NCI-H460 (cell line): ENCODE measurements at regions not wholly inside any gene's neighbourhood (a gene's known extent, or its start where the extent isn't known, plus 50 kb on each side); places are given as distances from the start of the nearest gene placed in this dataset.
"Not testable (repeated sequence)": the region's sequence is repeated elsewhere in the genome, so short reads cannot be mapped to it uniquely, and the experiment has no call there.

Source experiments
- DNase-seq: peaks from one replicate; pipeline ENCODE4 v3.0.0-alpha.2; 2016; ENCODE audit warnings: low read depth; ENCODE audit errors: extremely low read depth

GRCh38 chr10:25797888-25798429, 136.1 kb upstream of the MYO3A start:
- no peak for DNase-seq

GRCh38 chr10:25804505-25804904, 129.5 kb upstream of the MYO3A start:
- no peak for DNase-seq

- DNase-seq = no peak
These were observed 128.0 kb upstream of the MYO3A start for GRCh38 chr10:25805986-25806385.

- DNase-seq = no peak
These were observed 125.7 kb upstream of the MYO3A start for GRCh38 chr10:25808372-25808771.

- no peak for DNase-seq
These were observed 122.9 kb upstream of the MYO3A start for GRCh38 chr10:25811052-25811685.

GRCh38 chr10:25813511-25813910, 120.5 kb upstream of the MYO3A start:
- DNase-seq = no peak

DNA sequence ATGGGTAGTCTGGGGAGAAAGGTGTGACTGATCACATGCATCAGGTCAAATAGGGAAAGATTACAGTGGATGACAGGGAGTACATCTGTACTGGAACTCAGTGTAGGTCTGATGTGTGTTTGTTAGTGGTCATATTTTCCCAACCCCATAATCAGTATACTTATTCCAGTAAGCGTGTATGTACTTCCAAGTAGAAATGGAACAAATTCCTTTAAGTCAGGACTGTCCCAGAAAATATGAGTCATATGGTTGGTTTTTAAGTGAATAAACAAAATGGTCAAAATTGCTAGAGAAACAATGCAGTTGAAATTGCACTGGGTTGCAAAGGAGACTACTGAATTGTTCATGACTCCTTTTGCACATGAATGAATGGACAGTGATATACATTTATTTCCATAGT, 118.8 kb upstream of the MYO3A start:
- no peak for DNase-seq

- DNase-seq = no peak
These were observed 117.8 kb upstream of the MYO3A start for GRCh38 chr10:25815999-25816768.

DNA sequence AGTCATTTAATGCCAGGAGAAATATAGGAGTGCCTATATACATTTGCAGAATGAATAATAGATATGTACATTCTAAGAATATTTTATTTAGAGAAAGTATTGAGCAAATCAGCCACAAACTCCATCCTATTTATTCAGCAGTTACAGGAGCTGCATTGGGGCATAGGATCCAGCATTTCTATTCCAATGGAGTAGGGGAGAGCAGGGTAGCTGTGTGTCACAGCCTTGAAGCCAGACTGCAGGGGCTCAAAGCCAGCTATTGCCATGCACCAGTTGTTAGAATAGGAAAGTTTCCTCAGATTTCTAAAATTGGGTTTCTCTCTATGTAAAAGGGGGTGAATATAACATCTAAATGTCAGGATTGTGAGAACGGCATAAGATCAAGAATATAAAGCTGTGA, 116.8 kb upstream of the MYO3A start:
- no peak for DNase-seq

DNA sequence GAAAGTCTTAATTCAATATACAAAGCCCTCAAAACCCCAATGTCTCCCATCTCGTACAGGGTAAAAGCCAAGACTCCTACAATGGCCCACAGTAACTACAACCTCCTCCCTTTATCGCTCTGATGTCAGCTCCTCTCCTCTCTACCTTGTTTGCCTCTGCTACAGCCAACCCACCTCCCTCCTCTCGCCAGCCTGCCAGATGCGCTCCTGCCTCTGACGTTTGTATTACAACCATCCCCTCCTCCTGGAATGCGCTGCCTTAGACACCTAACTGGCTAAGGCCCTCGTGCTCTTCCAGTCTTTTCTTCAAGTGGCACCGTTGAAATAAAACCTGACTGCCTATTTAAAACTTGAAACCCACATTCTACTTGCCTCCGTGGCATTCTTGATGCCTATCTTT, 115.3 kb upstream of the MYO3A start:
- no peak for DNase-seq

GRCh38 chr10:25820472-25820871, 113.6 kb upstream of the MYO3A start:
- DNase-seq = no peak

DNA sequence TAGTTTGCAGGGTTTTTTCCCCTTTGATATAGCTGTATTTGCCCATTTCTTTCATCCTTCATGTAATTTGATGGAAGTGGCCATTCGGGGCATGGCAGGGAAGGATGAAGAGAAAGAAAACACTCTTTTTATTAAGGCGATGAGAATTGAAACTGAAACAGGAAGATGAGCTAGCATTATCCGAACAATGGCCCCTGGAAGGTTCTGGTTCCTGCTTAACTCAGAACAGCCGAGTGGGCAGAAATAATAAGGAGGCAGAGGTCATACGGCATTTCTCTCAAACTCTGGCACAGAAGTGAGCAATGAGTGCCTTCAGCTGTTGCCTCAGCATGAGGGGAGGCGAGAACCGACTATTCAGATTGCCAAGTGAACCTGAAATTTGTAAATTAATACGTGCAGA, 113.2 kb upstream of the MYO3A start:
- DNase-seq = no peak

DNA sequence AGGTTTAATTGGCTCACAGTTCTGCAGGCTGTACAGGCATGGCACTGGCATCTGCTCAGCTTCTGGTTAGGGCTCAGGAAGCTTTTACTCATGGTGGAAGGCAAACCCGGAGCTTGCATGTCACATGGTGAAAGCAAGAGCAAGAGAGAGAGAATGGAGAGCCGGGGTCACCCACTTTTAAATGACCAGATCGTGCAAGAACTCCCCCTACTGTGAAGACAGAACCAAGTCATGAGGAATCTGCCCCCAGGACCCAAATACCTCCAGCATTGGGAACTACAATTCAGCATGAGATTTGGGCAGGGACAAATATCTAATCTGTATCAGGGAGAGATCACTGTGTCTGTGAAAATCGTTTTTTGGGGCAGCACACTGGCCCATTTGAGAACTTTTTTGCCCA, 110.0 kb upstream of the MYO3A start:
- no peak for DNase-seq

DNA sequence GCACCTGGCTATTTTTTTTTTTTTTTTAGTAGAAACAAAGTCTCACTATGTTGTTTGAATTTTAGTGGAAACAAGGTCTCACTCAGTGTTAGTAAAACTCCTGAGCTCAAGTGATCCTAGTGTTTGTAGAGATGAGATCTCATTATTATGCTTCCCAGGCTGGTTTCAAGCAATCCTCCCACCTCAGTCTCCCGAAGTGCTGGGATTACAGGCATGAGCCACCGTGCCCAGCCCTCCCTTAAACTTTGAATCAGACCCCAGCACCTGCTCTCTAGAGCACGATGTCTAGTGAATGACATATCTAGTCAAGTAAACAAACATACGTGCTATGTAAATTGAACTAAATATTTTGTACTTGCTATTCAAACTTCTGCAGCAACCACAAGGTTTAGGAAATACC, 105.6 kb upstream of the MYO3A start:
- DNase-seq = no peak

GRCh38 chr10:25831080-25831479, 102.9 kb upstream of the MYO3A start:
- DNase-seq = no peak

DNA sequence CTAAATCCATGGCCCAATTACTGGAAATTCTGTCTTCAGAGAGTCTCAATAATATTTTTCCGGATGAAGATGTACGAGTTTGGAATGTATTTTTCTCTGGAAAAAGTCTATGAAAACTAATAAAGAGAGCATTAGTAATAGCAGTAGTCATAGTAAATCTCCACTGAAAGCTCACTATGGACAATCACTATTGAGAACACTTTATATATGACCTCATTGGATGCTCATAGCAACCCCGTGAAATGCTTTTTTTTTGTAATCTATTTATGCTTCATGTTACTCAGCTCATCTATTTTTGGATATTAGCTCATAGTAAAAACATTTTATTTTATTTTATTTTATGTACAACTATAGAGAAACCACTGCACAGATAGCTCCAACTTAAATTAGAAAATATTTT, 94.3 kb upstream of the MYO3A start:
- no peak for DNase-seq

DNA sequence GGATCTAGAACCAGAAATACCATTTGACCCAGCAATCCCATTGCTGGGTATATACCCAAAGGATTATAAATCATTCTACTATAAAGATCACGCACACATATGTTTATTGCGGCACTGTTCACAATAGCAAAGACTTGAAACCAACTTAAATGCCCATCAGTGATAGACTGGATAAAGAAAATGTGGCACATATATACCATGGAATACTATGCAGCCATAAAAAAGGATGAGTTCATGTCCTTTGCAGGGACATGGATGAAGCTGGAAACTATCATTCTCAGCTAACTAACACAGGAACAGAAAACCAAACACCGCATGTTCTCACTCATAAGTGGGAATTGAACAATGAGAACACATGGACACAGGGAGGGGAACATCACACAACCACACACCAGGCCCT, 93.2 kb upstream of the MYO3A start:
- DNase-seq = not testable (repeated sequence)

DNA sequence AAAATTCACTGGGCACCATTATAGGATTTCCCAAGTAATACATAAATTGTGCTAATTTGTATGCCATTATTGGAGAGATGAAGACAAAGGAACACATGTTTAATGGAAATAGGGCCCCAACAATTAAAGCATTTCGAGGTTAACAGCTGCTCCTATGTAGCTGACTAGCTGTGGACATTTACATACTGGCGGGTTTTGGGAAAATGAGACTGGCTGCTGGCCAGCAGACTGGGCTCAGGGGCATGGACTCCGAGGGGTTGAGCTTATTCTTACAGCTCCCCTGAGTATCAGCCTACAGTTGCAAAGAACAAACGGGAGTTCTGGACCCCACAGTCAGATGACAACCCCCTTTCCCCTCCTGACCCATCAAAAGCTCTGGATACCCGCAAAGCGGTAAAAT, 91.9 kb upstream of the MYO3A start:
- no peak for DNase-seq

- DNase-seq = no peak
These were observed 90.4 kb upstream of the MYO3A start for GRCh38 chr10:25843551-25844170.

- not testable (repeated sequence) for DNase-seq
These were observed 89.3 kb upstream of the MYO3A start for GRCh38 chr10:25844716-25845115.

DNA sequence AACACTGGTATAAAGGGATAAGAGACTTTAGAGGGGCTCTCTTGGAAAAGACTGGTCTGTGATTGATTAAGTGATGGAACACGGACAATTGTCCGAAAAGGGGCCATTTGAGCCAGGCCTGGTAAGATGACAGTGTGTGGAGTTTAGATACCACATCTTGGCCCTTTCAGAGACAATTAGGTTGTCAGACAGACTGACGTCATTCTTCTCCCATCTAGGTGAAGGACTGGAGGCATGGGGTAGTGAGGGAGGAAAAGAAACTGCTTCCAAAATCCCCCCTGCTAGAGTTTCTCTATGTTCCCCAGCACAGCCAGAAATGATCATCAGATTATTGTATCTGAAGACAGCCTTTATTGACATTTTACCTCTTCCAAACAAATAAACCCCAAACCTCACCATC, 84.8 kb upstream of the MYO3A start:
- no peak for DNase-seq

GRCh38 chr10:25849988-25850387, 84.0 kb upstream of the MYO3A start:
- no peak for DNase-seq
